ENCODE measurements at regions not wholly inside any gene's neighbourhood (a gene's known extent, or its start where the extent isn't known, plus 50 kb on each side); places are given as distances from the start of the nearest gene placed in this dataset.

GRCh38 chr2:198811198-198811597 lies 646.5 kb downstream of the SATB2 start:
- H3K4me3 ChIP-seq (ENCODE audit: low read depth, low read length) = no peak overlapping the region
- TF ChIP-seq CTCF (IDR thresholded peaks at IDR 0.05; ENCODE audit: insufficient read depth, low read length, poor library complexity, severe bottlenecking) = no peak
- no peak for DNase-seq (ENCODE audit: low read depth)
- no peaks in the 10 kb centered on the region for H3K27me3 ChIP-seq (ENCODE audit: control insufficient read depth, insufficient read depth, low read length)
- no peaks in the 10 kb centered on the region for H3K36me3 ChIP-seq (ENCODE audit: control insufficient read depth, insufficient read depth, low read length)

- Histone ChIP-seq H3K4me3 (ENCODE audit: low read depth, low read length) (no peak overlapping the region), H3K27me3 (ENCODE audit: control insufficient read depth, insufficient read depth, low read length) (no peaks in the 10 kb centered on the region), H3K36me3 (ENCODE audit: control insufficient read depth, insufficient read depth, low read length) (no peaks in the 10 kb centered on the region)
- TF ChIP-seq CTCF (IDR thresholded peaks at IDR 0.05; ENCODE audit: insufficient read depth, low read length, poor library complexity, severe bottlenecking) = no peak
- no peak for DNase-seq (ENCODE audit: low read depth)
These were observed 647.8 kb downstream of the SATB2 start for GRCh38 chr2:198809976-198810375.

GRCh38 chr2:198807131-198807530 lies 650.6 kb downstream of the SATB2 start:
- Histone ChIP-seq H3K36me3 (ENCODE audit: control insufficient read depth, insufficient read depth, low read length) (no peaks in the 10 kb centered on the region), H3K4me3 (ENCODE audit: low read depth, low read length) (no peak overlapping the region), H3K27me3 (ENCODE audit: control insufficient read depth, insufficient read depth, low read length) (no peaks in the 10 kb centered on the region)
- no peak for TF ChIP-seq CTCF (IDR thresholded peaks at IDR 0.05; ENCODE audit: insufficient read depth, low read length, poor library complexity, severe bottlenecking)
- DNase-seq (ENCODE audit: low read depth) = no peak

GRCh38 chr2:198795419-198795818 lies 662.3 kb downstream of the SATB2 start:
- DNase-seq (ENCODE audit: low read depth) = no peak
- TF ChIP-seq CTCF (IDR thresholded peaks at IDR 0.05; ENCODE audit: insufficient read depth, low read length, poor library complexity, severe bottlenecking) = no peak
- Histone ChIP-seq H3K36me3 (ENCODE audit: control insufficient read depth, insufficient read depth, low read length) (no peaks in the 10 kb centered on the region), H3K27me3 (ENCODE audit: control insufficient read depth, insufficient read depth, low read length) (no peaks in the 10 kb centered on the region), H3K4me3 (ENCODE audit: low read depth, low read length) (no peak overlapping the region)

- DNase-seq (ENCODE audit: low read depth) = no peak
- Histone ChIP-seq H3K4me3 (ENCODE audit: low read depth, low read length) (no peak overlapping the region), H3K27me3 (ENCODE audit: control insufficient read depth, insufficient read depth, low read length) (no peaks in the 10 kb centered on the region), H3K36me3 (ENCODE audit: control insufficient read depth, insufficient read depth, low read length) (no peaks in the 10 kb centered on the region)
- no peak for TF ChIP-seq CTCF (IDR thresholded peaks at IDR 0.05; ENCODE audit: insufficient read depth, low read length, poor library complexity, severe bottlenecking)
These were observed 666.1 kb downstream of the SATB2 start for GRCh38 chr2:198791623-198792022.

GRCh38 chr2:198788676-198789075 lies 669.1 kb downstream of the SATB2 start:
- Histone ChIP-seq H3K4me3 (ENCODE audit: low read depth, low read length) (no peak overlapping the region), H3K36me3 (ENCODE audit: control insufficient read depth, insufficient read depth, low read length) (no peaks in the 10 kb centered on the region), H3K27me3 (ENCODE audit: control insufficient read depth, insufficient read depth, low read length) (no peaks in the 10 kb centered on the region)
- TF ChIP-seq CTCF (IDR thresholded peaks at IDR 0.05; ENCODE audit: insufficient read depth, low read length, poor library complexity, severe bottlenecking) = no peak
- no peak for DNase-seq (ENCODE audit: low read depth)
